GM21367 (cell line): ENCODE measurements at regions not wholly inside any gene's neighbourhood (a gene's known extent, or its start where the extent isn't known, plus 50 kb on each side); places are given as distances from the start of the nearest gene placed in this dataset.
"Not testable (repeated sequence)": the region's sequence is repeated elsewhere in the genome, so short reads cannot be mapped to it uniquely, and the experiment has no call there.

ENCODE experiments used
- ATAC-seq: cut with Tn5 transposase; IDR thresholded peaks from one replicate; pipeline ENCODE4 v1.9.1; 2021; ENCODE audit not compliant: unreplicated experiment

GRCh38 chr6:131336596-131336995 lies 201.3 kb downstream of the AKAP7 start:
- ATAC-seq: no peak

- ATAC-seq: not testable (repeated sequence)
Measured at GRCh38 chr6:131346896-131347295, 211.6 kb downstream of the AKAP7 start.

- no peak for ATAC-seq
Measured at GRCh38 chr6:131348572-131348971, 213.3 kb downstream of the AKAP7 start.

GRCh38 chr6:131349199-131349598 lies 213.9 kb downstream of the AKAP7 start:
- no peak for ATAC-seq

- no peak for ATAC-seq
Measured at GRCh38 chr6:131353106-131353505, 217.8 kb downstream of the AKAP7 start.

GRCh38 chr6:131353876-131354275 lies 218.6 kb downstream of the AKAP7 start:
- ATAC-seq: no peak

- no peak for ATAC-seq
Measured at GRCh38 chr6:131354356-131354755, 218.7 kb upstream of the ARG1 start.

- no peak for ATAC-seq
Measured at GRCh38 chr6:131356161-131356560, 216.9 kb upstream of the ARG1 start.

- ATAC-seq: no peak
Measured at GRCh38 chr6:131357501-131357900, 215.5 kb upstream of the ARG1 start.

GRCh38 chr6:131362070-131362469 lies 211.0 kb upstream of the ARG1 start:
- no peak for ATAC-seq

GRCh38 chr6:131362696-131363095 lies 210.3 kb upstream of the ARG1 start:
- no peak for ATAC-seq

GRCh38 chr6:131363947-131364834 lies 208.8 kb upstream of the ARG1 start:
- ATAC-seq: no peak

- ATAC-seq: no peak
Measured at GRCh38 chr6:131366223-131366622, 206.8 kb upstream of the ARG1 start.

GRCh38 chr6:131367206-131367873 lies 205.7 kb upstream of the ARG1 start:
- no peak for ATAC-seq

GRCh38 chr6:131368198-131368911 lies 204.7 kb upstream of the ARG1 start:
- ATAC-seq: peak; percentile 72

GRCh38 chr6:131372535-131372934 lies 200.5 kb upstream of the ARG1 start:
- no peak for ATAC-seq

- no peak for ATAC-seq
Measured at GRCh38 chr6:131377112-131377705, 195.8 kb upstream of the ARG1 start.

GRCh38 chr6:131378874-131379273 lies 194.2 kb upstream of the ARG1 start:
- ATAC-seq: no peak

- no peak for ATAC-seq
Measured at GRCh38 chr6:131379948-131380347, 193.1 kb upstream of the ARG1 start.

GRCh38 chr6:131381052-131381708 lies 191.8 kb upstream of the ARG1 start:
- ATAC-seq: no peak

- no peak for ATAC-seq
Measured at GRCh38 chr6:131381709-131382093, 191.3 kb upstream of the ARG1 start.
